Activated CD8-positive, alpha-beta memory T cell treated with anti-CD3 and anti-CD28 coated beads for 36 hours (primary cell): ENCODE measurements at regions not wholly inside any gene's neighbourhood (a gene's known extent, or its start where the extent isn't known, plus 50 kb on each side); places are given as distances from the start of the nearest gene placed in this dataset.

Source experiments
- CTCF ChIA-PET: fragments of 350-600 bp; sonication (Branson Sonifier 250); formaldehyde crosslinking; loops from one replicate; lab custom pipeline; 2021; ENCODE audit warnings: antibody characterized with exemption; lab: Charles Lee
- POLR2A ChIA-PET: fragments of 350-600 bp; sonication (Branson Sonifier 250); formaldehyde crosslinking; loops from one replicate; lab custom pipeline; 2021; ENCODE audit warnings: antibody characterized with exemption; lab: Charles Lee

DNA sequence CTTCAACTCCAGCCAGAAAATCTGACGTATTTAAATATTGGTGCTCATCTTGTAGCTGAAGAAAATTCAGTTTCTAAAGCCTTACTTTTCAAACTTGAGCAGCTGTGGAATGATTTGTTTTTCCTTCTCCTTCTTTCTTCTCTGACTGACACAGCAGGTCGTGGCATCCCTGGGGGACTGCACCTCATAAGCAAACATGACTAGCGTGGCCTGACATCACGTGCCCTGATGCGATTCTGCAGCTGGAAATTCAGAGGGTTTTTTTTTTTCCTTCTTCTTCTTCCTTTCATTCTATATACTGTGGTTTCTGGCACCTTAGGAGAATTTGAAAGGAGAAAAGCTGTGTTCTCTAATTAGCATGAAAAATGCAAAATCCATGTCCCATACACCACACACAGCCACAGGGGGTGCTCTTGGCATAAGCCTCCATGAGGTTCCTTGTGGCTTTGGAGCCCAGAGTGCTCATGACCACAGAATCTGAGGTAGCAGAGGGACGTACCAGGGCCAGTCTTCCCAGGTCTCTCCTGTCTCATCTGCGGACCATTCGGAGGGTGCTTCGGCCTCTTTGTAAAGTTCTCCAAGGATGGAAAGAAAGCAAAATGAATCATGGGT, 258.5 kb upstream of the CDH4 start:
- CTCF ChIA-PET = no interaction called here
- POLR2A ChIA-PET = no interaction called here

DNA sequence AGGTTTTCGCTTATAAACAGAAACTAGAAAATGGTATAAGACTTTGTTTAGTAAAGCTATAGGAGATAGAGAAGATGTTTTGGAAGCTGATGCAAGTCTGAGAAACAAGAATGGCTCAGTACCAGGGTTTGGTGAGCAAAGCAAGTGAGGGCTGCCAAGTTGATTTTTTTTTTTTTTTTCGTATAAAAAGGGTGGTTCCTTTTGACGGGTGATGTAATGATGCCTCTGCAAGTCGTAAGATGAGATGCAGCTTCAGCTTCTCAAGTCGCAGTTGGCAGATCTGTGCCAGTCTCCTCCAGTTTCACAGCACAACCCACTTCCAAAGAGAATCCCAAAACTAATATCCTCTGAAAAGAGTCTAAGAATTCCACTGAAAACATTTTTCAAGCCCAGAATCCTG, 252.8 kb upstream of the CDH4 start:
- CTCF ChIA-PET = no interaction called here
- POLR2A ChIA-PET = no interaction called here

DNA sequence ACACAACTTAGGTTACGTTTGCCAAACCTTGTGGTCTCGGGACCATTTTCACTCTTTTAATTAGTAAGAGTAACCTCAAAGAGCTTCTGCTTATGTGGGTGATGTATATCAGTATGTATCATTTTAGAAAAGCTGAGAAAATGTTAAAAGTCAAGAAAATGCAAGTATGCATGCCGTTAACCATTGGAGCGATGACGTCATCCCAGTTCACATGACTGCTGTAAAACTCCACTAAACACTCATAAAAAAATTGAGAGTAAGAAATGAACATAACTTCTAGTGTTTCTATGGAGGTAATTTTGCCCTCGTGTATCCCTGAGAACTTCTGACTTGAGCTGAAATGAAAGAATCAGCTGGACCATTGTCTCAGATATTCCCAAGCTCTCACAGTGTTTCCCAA, 250.0 kb upstream of the CDH4 start:
- POLR2A ChIA-PET = no interaction called here
- CTCF ChIA-PET = no interaction called here

DNA sequence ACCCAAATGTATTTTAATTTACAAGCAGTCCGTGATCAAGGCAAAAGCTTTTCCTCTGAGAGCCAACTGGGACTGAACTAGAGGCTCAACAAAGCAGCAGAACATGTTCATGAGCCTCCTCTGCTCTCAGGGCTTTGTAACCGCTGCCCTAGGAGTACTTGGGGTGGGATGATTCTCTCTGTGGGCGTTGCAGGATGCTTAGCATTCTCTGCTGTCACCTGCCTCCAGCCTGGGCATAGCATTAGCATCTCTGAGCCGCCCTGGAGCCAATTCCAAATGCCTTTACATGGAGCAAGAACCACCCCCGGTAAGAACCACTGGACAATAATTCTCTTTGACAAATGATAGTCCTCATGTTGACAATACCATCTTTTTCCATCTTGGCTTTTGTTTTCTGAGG, 237.6 kb upstream of the CDH4 start:
- POLR2A ChIA-PET = no interaction called here
- CTCF ChIA-PET = no interaction called here

DNA sequence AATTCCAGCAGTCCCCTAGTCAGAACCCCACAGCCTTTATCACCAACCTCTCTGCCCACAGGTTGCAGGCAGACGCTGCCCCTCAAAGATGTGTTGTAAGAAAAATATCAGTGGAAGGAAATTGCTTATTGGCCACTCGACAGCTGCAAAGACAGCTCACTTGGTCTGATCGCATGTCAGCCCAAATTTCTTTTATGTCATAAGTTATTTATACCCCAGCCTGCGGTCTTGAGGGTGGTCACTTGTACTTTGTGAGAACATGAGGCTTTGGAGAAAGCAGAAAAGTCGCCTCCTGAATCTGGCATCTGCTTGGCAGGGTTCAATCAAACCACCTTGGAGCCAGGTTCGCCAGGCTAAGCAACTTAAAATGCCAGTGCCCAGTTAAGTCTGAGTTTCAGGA, 236.5 kb upstream of the CDH4 start:
- ChIA-PET POLR2A (no interaction called here), CTCF (no interaction called here)

DNA sequence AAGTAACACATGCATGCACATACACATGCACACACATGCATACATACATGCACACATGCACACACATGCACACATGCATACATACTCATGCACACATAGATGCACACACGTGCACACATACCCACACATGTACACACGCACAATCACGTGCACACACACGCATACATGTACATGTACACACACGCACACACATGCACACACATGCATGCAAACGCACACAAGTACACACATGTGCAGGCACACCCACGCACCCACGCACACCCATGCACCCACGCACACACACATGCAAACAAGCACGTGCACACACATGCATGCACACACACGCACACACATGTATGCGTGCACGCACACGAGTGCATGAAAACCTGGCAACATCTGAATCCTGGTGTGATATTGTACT, 232.7 kb upstream of the CDH4 start:
- POLR2A ChIA-PET = no interaction called here
- CTCF ChIA-PET = no interaction called here

DNA sequence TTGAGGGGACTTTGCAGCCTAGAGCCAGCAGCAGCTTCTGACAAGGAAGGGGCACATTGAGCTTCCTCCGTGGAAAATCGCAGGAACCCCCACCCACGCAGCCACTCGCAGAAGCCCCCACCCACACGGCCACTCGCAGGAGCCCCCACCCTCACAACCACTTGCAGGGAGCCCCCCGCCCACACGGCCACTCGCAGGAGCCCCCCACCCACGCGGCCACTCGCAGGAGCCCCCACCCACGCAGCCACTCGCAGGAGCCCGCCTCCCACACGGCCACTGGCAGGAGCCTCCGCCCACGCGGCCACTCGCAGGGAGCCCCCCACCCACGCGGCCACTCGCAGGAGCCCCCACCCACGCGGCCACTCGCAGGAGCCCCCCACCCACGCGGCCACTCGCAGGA, 228.4 kb upstream of the CDH4 start:
- ChIA-PET POLR2A (no interaction called here), CTCF (no interaction called here)

DNA sequence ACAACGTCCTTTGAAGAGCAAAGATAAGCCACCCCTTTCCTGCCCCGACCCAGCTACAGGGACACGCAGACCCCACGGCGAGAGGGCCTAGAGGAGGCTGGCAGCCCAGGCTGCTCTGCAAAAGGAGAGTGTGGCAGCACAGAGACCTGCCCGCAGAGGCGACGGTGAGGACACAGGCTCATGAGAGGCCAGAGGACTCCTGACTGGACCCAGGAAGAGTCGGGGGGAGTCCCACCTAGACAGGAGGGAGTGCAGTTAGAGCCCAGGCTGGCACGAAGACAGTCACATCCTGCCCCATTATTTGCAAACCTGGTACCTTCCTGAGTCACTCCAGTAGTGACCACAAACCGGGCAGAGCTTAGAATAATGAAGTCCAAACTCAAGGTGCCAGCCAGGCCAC, 227.7 kb upstream of the CDH4 start:
- ChIA-PET POLR2A (no interaction called here), CTCF (no interaction called here)

DNA sequence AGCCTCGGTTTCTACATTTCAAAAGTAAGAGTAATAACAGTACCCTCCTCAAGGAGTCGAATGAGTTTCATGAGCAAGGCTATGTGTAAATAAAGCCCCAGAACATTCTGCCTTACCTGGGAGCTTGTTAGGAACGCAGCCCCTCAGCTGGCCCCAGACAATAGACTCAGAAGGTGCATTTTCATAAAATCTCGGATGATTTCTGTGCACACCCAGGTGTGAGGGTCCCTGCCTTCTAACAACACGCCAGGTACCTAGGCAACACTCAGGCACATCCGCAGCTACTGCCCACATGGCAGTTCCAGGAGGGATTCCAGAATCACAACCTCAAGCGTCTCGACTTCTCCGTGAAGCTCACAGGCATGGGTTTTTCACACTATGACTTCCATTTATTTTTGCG, 226.5 kb upstream of the CDH4 start:
- ChIA-PET POLR2A (no interaction called here), CTCF (no interaction called here)

DNA sequence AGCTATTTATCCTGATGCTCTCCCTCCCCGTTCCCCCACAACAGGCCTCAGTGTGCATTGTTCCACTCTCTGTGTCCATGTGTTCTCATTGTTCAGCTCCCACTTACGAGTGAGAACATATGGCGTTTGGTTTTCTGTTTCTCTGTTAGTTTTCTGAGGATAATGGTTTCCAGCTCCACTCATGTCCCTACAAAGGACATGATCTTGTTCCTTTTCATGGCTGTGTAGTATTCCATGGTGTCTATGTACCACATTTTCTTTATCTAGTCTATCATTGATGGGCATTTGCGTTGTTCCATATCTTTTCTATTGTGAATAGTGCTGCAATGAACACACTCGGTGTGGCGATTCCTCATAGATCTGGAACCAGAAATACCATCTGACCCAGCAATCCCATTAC, 225.9 kb upstream of the CDH4 start:
- ChIA-PET CTCF (no interaction called here), POLR2A (no interaction called here)

DNA sequence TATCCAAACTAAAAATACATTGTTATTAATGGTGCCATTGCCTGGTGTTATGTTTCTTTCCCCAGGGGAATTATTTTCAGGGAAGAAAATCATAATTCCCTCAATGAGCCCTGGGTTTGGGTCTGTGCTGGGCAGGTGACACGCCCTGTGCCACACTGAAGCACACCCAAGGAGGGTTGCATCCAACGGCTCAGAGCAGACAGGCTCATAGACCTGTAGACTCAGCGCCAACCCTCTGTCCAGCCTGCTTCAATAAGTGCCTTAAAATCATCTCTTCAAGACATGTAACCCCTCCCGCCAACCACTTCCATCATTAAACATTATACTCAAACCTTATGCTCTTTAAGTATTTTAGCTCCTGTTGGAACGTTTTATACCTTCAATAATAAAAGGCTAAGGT, 225.3 kb upstream of the CDH4 start:
- POLR2A ChIA-PET = no interaction called here
- CTCF ChIA-PET = no interaction called here

DNA sequence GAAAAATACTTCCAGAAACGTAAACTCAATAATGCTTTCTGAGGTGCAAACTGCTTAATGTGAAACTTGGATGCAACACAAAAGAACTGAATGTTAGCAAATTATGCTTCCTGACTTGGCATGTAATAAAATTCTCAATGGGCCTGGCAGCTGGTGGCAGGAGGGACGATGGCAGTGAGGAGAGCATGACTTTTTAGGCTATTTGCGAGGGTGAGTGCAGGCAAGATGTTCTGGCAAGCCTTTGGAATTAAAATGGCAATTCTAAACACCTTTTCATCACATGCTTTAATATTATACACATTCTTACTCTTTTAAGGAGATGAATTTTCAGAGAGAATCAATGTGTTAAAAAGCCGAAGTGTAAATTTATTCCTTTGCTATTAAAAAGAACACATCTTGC, 224.8 kb upstream of the CDH4 start:
- CTCF ChIA-PET = no interaction called here

DNA sequence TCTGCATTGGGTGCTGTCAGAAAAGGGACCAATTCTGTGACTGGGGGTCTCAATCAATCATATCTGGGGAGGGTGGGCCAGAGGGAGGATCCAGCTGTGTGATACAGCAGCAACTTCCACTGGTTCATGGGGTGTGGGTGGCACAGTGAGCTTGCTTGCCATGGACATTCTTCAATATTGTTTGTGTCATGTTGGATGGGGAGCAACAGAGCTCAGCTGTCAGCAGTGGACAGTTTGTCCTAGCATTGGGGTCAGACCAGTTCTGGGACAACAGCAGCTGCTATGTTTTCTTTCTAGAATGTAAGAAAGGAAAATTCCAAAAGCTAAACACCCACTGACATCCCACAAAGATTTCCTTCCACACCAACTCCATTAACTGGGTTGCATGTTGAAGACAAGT, 221.9 kb upstream of the CDH4 start:
- CTCF ChIA-PET = no interaction called here
- POLR2A ChIA-PET = no interaction called here

More for the DNA sequence above, 224.8 kb upstream of the CDH4 start:
- POLR2A ChIA-PET = no interaction called here

DNA sequence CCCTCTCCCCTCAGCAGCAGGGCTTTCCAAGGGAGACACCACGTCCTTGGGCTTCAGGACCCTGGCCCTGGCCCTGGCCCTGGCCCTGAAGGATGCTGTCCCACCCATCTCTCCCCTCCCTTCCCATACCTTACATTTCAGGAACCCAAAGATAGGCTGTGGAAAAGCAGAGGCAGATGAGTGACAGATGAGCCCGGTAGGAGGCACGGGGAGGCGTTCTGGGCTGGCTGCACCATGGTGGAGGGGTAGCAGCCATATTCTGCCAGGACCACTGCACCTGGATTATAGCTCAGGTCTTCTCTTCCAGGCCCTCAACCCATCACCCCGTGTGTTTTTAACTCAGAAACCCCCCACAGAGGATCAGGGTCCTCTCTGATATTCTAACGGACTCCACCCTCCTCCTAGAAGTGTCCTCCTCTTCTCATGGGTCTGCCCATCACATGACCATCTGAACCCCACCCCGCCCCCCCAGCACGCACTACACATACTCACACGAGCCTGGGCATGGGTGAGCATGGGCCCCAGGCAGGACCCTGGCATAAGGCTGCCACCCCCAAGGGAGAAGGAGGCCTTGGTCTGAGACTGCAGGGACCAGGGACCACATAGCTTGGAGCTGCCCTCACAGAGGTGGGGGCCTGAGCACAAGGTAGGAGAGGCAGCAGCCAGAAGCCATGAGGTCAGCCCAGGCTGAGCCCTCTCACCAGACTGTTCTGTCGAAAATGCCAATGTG, 220.8 kb upstream of the CDH4 start:
- POLR2A ChIA-PET = no interaction called here
- CTCF ChIA-PET = no interaction called here

DNA sequence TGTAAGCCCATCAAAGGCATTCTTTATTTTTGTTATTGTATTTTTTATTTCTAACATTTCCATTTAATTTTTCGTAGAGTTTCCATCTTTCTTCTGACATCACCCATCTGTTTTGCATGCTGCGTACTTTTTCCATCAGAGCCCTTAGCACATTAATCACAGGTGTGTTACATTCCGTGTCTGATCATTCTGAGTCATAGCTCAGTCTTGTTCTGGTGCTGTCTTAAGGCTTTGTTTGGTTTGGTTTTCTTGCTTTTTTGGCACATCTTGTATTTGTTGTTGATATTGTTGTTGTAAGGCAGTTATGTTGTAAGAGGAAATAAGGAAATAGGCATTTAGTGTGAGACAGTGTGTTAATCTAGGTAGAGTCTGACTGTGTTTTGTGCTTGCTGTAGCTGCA, 214.6 kb upstream of the CDH4 start:
- ChIA-PET POLR2A (no interaction called here), CTCF (no interaction called here)

DNA sequence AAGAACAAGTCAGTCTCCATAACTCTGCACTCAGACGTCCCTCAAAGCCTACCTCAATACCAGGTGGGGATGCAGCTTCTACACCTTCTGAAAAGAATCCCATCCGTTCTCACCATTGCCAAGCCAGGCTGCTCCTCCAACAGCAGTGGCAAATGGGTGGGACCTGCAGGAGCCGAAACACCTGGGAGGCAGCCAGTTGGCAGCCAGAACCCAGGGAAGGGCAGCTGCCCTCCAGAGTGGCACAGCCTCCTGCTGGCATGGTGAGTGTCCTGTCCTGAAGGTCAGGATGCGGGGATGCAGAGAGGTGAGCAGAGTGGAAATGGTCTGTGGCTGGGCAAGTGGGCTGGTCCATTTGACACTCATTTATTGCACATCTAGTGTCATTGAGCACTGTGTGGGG, 210.6 kb upstream of the CDH4 start:
- ChIA-PET POLR2A (no interaction called here), CTCF (no interaction called here)

DNA sequence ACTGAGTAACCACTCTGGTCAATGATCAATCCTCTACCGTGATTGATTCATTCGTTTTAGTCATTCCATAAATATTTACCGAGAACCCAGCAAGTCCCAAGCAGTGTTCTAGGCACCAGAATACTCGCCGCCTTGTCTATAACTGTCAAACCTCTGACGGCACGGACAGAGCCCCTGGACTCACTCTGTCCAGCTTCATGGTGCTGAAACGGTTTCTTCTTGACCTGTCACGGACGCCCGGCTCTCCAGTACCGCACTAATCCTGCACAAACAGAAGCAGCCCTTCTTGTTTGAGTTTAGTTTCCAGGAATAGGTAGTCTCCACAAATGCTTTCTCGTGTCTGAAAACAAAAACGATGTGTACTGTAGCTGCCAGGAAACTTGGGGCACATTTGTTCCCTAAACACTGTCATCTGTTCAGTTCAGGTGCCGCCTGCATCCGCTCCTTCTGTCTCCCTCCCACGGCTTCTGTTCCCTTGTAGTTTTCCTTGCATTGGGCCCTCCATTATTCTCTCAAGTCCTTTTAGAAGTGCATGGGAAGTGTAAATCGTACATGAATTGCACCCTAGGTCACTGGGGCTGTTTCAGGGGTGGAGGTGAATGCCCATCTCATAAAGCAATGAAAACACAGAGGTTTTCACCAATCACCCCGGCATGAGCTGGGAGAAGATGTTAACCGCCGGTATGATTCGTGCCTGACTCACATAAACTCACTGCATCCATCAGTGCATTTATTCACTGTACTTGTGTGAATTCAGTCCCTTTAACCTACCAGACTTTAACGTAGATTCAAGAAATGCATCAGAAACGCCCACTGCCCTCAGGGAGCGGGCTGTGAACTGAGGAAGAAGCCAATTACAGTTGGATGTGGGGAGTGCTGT, 209.3 kb upstream of the CDH4 start:
- POLR2A ChIA-PET = no interaction called here
- CTCF ChIA-PET = no interaction called here

DNA sequence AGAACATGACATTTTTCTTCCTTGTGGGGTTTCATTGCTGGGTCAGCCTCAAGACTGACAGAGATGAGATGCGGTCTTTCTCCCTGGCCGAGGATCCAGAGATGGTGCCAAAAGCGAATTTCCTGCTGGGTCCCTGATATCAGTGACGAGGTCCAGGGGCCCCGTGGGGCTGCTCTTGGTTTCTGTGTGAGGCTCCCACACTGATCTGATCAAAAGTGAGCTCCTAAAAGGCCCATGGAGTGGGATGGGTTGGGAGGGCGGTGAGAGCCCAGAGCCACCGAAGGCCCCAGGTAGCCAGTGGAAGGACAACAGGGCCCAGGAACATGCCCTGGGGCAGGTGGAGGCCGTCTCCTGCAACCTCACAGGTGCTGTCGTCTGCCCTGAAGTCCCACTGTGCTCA, 208.4 kb upstream of the CDH4 start:
- ChIA-PET CTCF (no interaction called here), POLR2A (no interaction called here)

DNA sequence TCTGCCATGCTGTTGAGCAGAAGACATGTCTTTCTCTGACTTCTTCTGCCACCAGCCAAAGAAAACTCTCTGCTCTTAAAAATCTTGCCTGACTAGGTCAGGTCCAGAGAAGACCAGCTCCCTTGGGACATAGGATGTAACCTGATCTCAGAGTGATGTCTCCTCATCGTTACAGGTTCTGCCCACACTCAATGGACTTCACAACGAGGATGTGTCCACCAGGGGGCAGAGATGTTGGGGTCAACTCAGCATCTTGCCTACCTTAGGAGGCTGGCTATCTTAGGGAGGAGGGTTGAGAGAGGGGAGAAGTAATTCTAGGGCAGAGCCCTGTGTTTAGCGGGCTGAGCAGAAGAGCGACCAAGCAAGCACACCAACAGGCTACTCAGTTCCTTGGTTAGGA, 207.6 kb upstream of the CDH4 start:
- ChIA-PET CTCF (no interaction called here), POLR2A (no interaction called here)

DNA sequence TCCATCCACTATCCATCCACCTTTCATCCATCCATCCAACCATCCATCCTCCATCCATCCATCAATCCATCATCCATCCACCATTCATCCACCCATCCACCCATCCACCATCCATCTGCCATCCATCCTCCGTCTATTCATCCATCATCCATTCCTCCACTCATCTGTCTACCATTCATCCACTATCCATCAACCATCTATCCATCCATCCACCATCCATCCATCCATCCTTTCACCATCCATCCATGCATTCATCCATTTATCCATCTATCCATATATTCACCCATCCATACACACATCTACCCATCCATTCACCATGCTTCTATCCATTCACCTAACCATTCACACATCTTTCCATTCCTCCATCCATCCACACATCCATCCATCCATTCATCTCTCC, 207.0 kb upstream of the CDH4 start:
- CTCF ChIA-PET = no interaction called here
- POLR2A ChIA-PET = no interaction called here
